Esophagus squamous epithelium (tissue), 4 donors: ENCODE measurements at regions not wholly inside any gene's neighbourhood (a gene's known extent, or its start where the extent isn't known, plus 50 kb on each side); places are given as distances from the start of the nearest gene placed in this dataset.

ENCODE experiments used
- CTCF ChIP-seq, 6 experiments: fragments of 450-650 bp in 4 of 6; fragments of 200-600 bp in 2 of 6; sonication (generic) in 2 of 6; IDR thresholded peaks; one replicate each; pipeline ENCODE4 v1.5.1; 2016 to 2019; ENCODE audit warnings: antibody characterized with exemption in 6 of 6, mild to moderate bottlenecking in 4 of 6, moderate library complexity in 4 of 6
- POLR2A ChIP-seq, 4 donors: fragments of 450-650 bp; IDR thresholded peaks; one replicate each; pipeline ENCODE4 v1.6.1; 2017; ENCODE audit warnings: antibody characterized with exemption in 4 of 4, mild to moderate bottlenecking in 4 of 4, moderate library complexity in 3 of 4

- TF ChIP-seq CTCF (IDR thresholded peaks at IDR 0.05) (no peak), POLR2A (IDR thresholded peaks at IDR 0.05) (no peak)
Measured at GRCh38 chr18:75524841-75525240, 97.3 kb upstream of the SMIM21 start.
